IPS-18a (cell line): ENCODE measurements at regions not wholly inside any gene's neighbourhood (a gene's known extent, or its start where the extent isn't known, plus 50 kb on each side); places are given as distances from the start of the nearest gene placed in this dataset.

Experiments used
- H3K27ac ChIP-seq: one replicate; pipeline ENCODE4 v1.5.1; 2013; ENCODE audit warnings: low read length
- H3K27me3 ChIP-seq: one replicate; pipeline ENCODE4 v1.6.1; 2013; ENCODE audit warnings: mild to moderate bottlenecking, low read length; ENCODE audit not compliant: control insufficient read depth, insufficient read depth
- H3K36me3 ChIP-seq: one replicate; pipeline ENCODE4 v1.6.1; 2013; ENCODE audit warnings: low read depth, low read length; ENCODE audit not compliant: control insufficient read depth
- H3K4me1 ChIP-seq: one replicate; pipeline ENCODE4 v1.6.1; 2013; ENCODE audit warnings: low read depth, low read length; ENCODE audit not compliant: control insufficient read depth
- H3K4me3 ChIP-seq: one replicate; pipeline ENCODE4 v1.5.1; 2013; ENCODE audit warnings: low read length
- H3K9ac ChIP-seq: one replicate; pipeline ENCODE4 v1.6.1; 2013; ENCODE audit warnings: mild to moderate bottlenecking, low read length, moderate library complexity
- H3K9me3 ChIP-seq: one replicate; pipeline ENCODE4 v1.6.1; 2013; ENCODE audit warnings: low read depth, low read length; ENCODE audit not compliant: control insufficient read depth

GRCh38 chr1:244230470-244230869 is 179.4 kb downstream of the ZBTB18 start:
- no peaks in the 10 kb centered on the region for H3K36me3 ChIP-seq
- no peak overlapping the region for H3K27ac ChIP-seq
- no peak overlapping the region for H3K9ac ChIP-seq

GRCh38 chr1:244231193-244231571 is 180.1 kb downstream of the ZBTB18 start:
- no peak overlapping the region for H3K4me3 ChIP-seq
- no peak overlapping the region for H3K27ac ChIP-seq
- H3K9me3 ChIP-seq = no peaks in the 10 kb centered on the region
- H3K27me3 ChIP-seq = no peaks in the 10 kb centered on the region
- H3K36me3 ChIP-seq = no peaks in the 10 kb centered on the region
- no peak overlapping the region for H3K9ac ChIP-seq
- peaks cover 7% of the 10 kb centered on the region for H3K4me1 ChIP-seq

More at GRCh38 chr1:244230470-244230869, 179.4 kb downstream of the ZBTB18 start:
- Histone ChIP-seq H3K27me3 (no peaks in the 10 kb centered on the region), H3K4me3 (no peak overlapping the region), H3K9me3 (no peaks in the 10 kb centered on the region), H3K4me1 (peaks cover 7% of the 10 kb centered on the region)

GRCh38 chr1:244231572-244232315 is 180.7 kb downstream of the ZBTB18 start:
- Histone ChIP-seq H3K4me1 (peaks cover 7% of the 10 kb centered on the region), H3K27ac (no peak overlapping the region), H3K36me3 (no peaks in the 10 kb centered on the region), H3K9ac (no peak overlapping the region), H3K4me3 (no peak overlapping the region), H3K9me3 (no peaks in the 10 kb centered on the region), H3K27me3 (no peaks in the 10 kb centered on the region)

GRCh38 chr1:244234009-244234643 is 183.0 kb downstream of the ZBTB18 start:
- Histone ChIP-seq H3K9ac (no peak overlapping the region), H3K4me3 (no peak overlapping the region), H3K27ac (no peak overlapping the region), H3K9me3 (no peaks in the 10 kb centered on the region), H3K36me3 (no peaks in the 10 kb centered on the region), H3K4me1 (peaks cover 7% of the 10 kb centered on the region), H3K27me3 (no peaks in the 10 kb centered on the region)

GRCh38 chr1:244235157-244235556 is 184.1 kb downstream of the ZBTB18 start:
- H3K4me3 ChIP-seq = no peak overlapping the region
- no peaks in the 10 kb centered on the region for H3K27me3 ChIP-seq
- H3K4me1 ChIP-seq = peaks cover 7% of the 10 kb centered on the region
- no peaks in the 10 kb centered on the region for H3K9me3 ChIP-seq
- H3K9ac ChIP-seq = no peak overlapping the region
- no peak overlapping the region for H3K27ac ChIP-seq
- no peaks in the 10 kb centered on the region for H3K36me3 ChIP-seq

GRCh38 chr1:244236101-244236500 is 185.0 kb downstream of the ZBTB18 start:
- Histone ChIP-seq H3K9ac (no peak overlapping the region), H3K4me1 (peaks cover 7% of the 10 kb centered on the region), H3K36me3 (no peaks in the 10 kb centered on the region), H3K9me3 (no peaks in the 10 kb centered on the region), H3K4me3 (no peak overlapping the region), H3K27ac (no peak overlapping the region), H3K27me3 (no peaks in the 10 kb centered on the region)

- peaks cover 4% of the 10 kb centered on the region for H3K4me1 ChIP-seq
- no peak overlapping the region for H3K9ac ChIP-seq
- no peak overlapping the region for H3K27ac ChIP-seq
- no peak overlapping the region for H3K4me3 ChIP-seq
- no peaks in the 10 kb centered on the region for H3K27me3 ChIP-seq
- H3K36me3 ChIP-seq = no peaks in the 10 kb centered on the region
- no peaks in the 10 kb centered on the region for H3K9me3 ChIP-seq
Measured at GRCh38 chr1:244236721-244237120, 185.6 kb downstream of the ZBTB18 start.

GRCh38 chr1:244237445-244237844 is 186.4 kb downstream of the ZBTB18 start:
- Histone ChIP-seq H3K4me1 (no peaks in the 10 kb centered on the region), H3K4me3 (no peak overlapping the region), H3K36me3 (no peaks in the 10 kb centered on the region), H3K27ac (no peak overlapping the region), H3K9ac (no peak overlapping the region), H3K9me3 (no peaks in the 10 kb centered on the region), H3K27me3 (no peaks in the 10 kb centered on the region)

GRCh38 chr1:244239261-244239770 is 188.2 kb downstream of the ZBTB18 start:
- no peak overlapping the region for H3K4me3 ChIP-seq
- H3K27ac ChIP-seq = no peak overlapping the region
- H3K9ac ChIP-seq = no peak overlapping the region
- no peaks in the 10 kb centered on the region for H3K36me3 ChIP-seq
- H3K4me1 ChIP-seq = no peaks in the 10 kb centered on the region
- no peaks in the 10 kb centered on the region for H3K9me3 ChIP-seq
- H3K27me3 ChIP-seq = no peaks in the 10 kb centered on the region

GRCh38 chr1:244241438-244241837 is 190.4 kb downstream of the ZBTB18 start:
- no peaks in the 10 kb centered on the region for H3K27me3 ChIP-seq
- no peaks in the 10 kb centered on the region for H3K4me1 ChIP-seq
- H3K4me3 ChIP-seq = no peak overlapping the region
- no peaks in the 10 kb centered on the region for H3K9me3 ChIP-seq
- no peak overlapping the region for H3K9ac ChIP-seq
- no peaks in the 10 kb centered on the region for H3K36me3 ChIP-seq
- no peak overlapping the region for H3K27ac ChIP-seq

- no peak overlapping the region for H3K9ac ChIP-seq
- H3K4me1 ChIP-seq = no peaks in the 10 kb centered on the region
- no peaks in the 10 kb centered on the region for H3K9me3 ChIP-seq
- H3K27me3 ChIP-seq = no peaks in the 10 kb centered on the region
- no peak overlapping the region for H3K4me3 ChIP-seq
- no peaks in the 10 kb centered on the region for H3K36me3 ChIP-seq
- H3K27ac ChIP-seq = no peak overlapping the region
Measured at GRCh38 chr1:244242446-244242845, 191.4 kb downstream of the ZBTB18 start.

GRCh38 chr1:244246334-244246733 is 195.3 kb downstream of the ZBTB18 start:
- H3K9me3 ChIP-seq = no peaks in the 10 kb centered on the region
- no peaks in the 10 kb centered on the region for H3K27me3 ChIP-seq
- H3K4me1 ChIP-seq = no peaks in the 10 kb centered on the region
- no peak overlapping the region for H3K4me3 ChIP-seq
- H3K36me3 ChIP-seq = no peaks in the 10 kb centered on the region
- H3K27ac ChIP-seq = no peak overlapping the region
- H3K9ac ChIP-seq = no peak overlapping the region
